Gastroesophageal sphincter (tissue), 3 donors: ENCODE measurements at regions not wholly inside any gene's neighbourhood (a gene's known extent, or its start where the extent isn't known, plus 50 kb on each side); places are given as distances from the start of the nearest gene placed in this dataset.

Source experiments
- POLR2A ChIP-seq, 2 donors: fragments of 450-650 bp; IDR thresholded peaks; one replicate each; pipeline ENCODE4 v1.6.1; 2017; ENCODE audit warnings: antibody characterized with exemption in 2 of 2, mild to moderate bottlenecking in 2 of 2, moderate library complexity in 1 of 2
- POLR2AphosphoS5 ChIP-seq: sonication (generic); formaldehyde crosslinking; IDR thresholded peaks from one replicate; pipeline ENCODE4 v1.6.1; 2017; ENCODE audit warnings: antibody characterized with exemption
- TF ChIP-seq, protein P1 (sequence below), 4 experiments: fragments of 200-600 bp in 2 of 4; fragments of 450-650 bp in 2 of 4; sonication (generic) in 1 of 4; IDR thresholded peaks; one replicate each; pipeline ENCODE4 v1.5.1; 2017 to 2019; ENCODE audit warnings: antibody characterized with exemption in 4 of 4, mild to moderate bottlenecking in 2 of 4, moderate library complexity in 2 of 4

DNA sequence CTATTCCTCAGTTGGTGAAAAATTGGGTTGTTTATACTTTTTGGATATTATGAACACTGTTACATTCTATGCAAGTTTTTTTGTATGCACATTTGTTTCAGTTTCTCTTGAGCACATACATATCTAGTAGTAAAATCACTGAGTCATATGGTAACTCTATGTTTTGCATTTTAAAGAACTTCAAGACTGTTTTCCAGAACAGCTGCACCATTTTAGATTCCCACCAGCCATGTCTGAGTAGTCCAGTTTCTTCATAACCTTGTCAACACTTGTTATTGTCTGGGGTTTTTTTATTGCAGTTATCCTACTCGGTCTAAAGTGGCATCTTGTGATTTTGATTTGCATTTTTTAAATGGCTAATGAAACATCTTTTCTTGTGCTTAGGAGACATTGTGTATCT is 100.3 kb upstream of the OTOS start:
- TF ChIP-seq POLR2A (IDR thresholded peaks at IDR 0.05) (no peak), POLR2AphosphoS5 (no peak)
- TF ChIP-seq, protein P1, sequence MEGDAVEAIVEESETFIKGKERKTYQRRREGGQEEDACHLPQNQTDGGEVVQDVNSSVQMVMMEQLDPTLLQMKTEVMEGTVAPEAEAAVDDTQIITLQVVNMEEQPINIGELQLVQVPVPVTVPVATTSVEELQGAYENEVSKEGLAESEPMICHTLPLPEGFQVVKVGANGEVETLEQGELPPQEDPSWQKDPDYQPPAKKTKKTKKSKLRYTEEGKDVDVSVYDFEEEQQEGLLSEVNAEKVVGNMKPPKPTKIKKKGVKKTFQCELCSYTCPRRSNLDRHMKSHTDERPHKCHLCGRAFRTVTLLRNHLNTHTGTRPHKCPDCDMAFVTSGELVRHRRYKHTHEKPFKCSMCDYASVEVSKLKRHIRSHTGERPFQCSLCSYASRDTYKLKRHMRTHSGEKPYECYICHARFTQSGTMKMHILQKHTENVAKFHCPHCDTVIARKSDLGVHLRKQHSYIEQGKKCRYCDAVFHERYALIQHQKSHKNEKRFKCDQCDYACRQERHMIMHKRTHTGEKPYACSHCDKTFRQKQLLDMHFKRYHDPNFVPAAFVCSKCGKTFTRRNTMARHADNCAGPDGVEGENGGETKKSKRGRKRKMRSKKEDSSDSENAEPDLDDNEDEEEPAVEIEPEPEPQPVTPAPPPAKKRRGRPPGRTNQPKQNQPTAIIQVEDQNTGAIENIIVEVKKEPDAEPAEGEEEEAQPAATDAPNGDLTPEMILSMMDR (IDR thresholded peaks at IDR 0.05): no peak
